ENCODE measurements at regions not wholly inside any gene's neighbourhood (a gene's known extent, or its start where the extent isn't known, plus 50 kb on each side); places are given as distances from the start of the nearest gene placed in this dataset.

- TF ChIP-seq BHLHE40 (IDR thresholded peaks at IDR 0.05; ENCODE audit: low read length): no peak
- no peak for TF ChIP-seq CREBL2 (CRISPR knock-in tag; IDR thresholded peaks at IDR 0.05; ENCODE audit: borderline replicate concordance)
- no peak for TF ChIP-seq NR2C2 (CRISPR knock-in tag; IDR thresholded peaks at IDR 0.05; ENCODE audit: borderline replicate concordance)
- no peak for TF ChIP-seq GABPB1 (CRISPR knock-in tag; IDR thresholded peaks at IDR 0.05)
- TF ChIP-seq CTCF (CRISPR knock-in tag; IDR thresholded peaks at IDR 0.05): no peak
- no peak for TF ChIP-seq GTF2F1 (IDR thresholded peaks at IDR 0.05; ENCODE audit: low read length)
- no peak for TF ChIP-seq FOXM1 (CRISPR knock-in tag; IDR thresholded peaks at IDR 0.05)
- no peak for TF ChIP-seq ZNF572 (CRISPR knock-in tag; IDR thresholded peaks at IDR 0.05)
- no peak for TF ChIP-seq THAP11 (CRISPR knock-in tag; IDR thresholded peaks at IDR 0.05)
- TF ChIP-seq EP300 (IDR thresholded peaks at IDR 0.05; ENCODE audit: low read depth in 2 of 2, low read length in 2 of 2): no peak
- TF ChIP-seq EP300 (CRISPR knock-in tag; IDR thresholded peaks at IDR 0.05; ENCODE audit: borderline replicate concordance): no peak
- no peak for TF ChIP-seq HDAC2 (CRISPR knock-in tag; IDR thresholded peaks at IDR 0.05)
- no peak for TF ChIP-seq MXI1 (IDR thresholded peaks at IDR 0.05; ENCODE audit: borderline replicate concordance, low read depth, low read length)
Measured at GRCh38 chr4:93960916-93961315, 132.4 kb downstream of the ATOH1 start.

Measured in HepG2 (cell line).